Frontal cortex (tissue), 3 donors: ENCODE measurements at regions not wholly inside any gene's neighbourhood (a gene's known extent, or its start where the extent isn't known, plus 50 kb on each side); places are given as distances from the start of the nearest gene placed in this dataset.
"Not testable (repeated sequence)": the region's sequence is repeated elsewhere in the genome, so short reads cannot be mapped to it uniquely, and the experiment has no call there.

ENCODE experiments used
- DNase-seq, 2 donors: peaks; one replicate each; pipeline ENCODE4 v3.0.0; 2012; ENCODE audit warnings: low spot score in 2 of 2
- FAIRE-seq: peaks from 2 replicates; lab custom pipeline; 2012; peaks lifted over from hg19 to GRCh38; lab: Jason Lieb, UNC
- donor health status: control.
- donor health status: control.
- donor health status: control.

GRCh38 chr12:90627180-90627896, 327.6 kb downstream of the CCER1 start:
- no peak for DNase-seq
- no peak for FAIRE-seq

- FAIRE-seq (no peak), DNase-seq (no peak)
Measured at GRCh38 chr12:90622431-90622830, 332.5 kb downstream of the CCER1 start.

- no peak for DNase-seq
Measured at GRCh38 chr12:90621927-90622326, 333.0 kb downstream of the CCER1 start.

GRCh38 chr12:90619943-90620342, 335.0 kb downstream of the CCER1 start:
- no peak for DNase-seq
- FAIRE-seq, result no peak

More at GRCh38 chr12:90621927-90622326, 333.0 kb downstream of the CCER1 start:
- no peak for FAIRE-seq

- DNase-seq, result no peak
- no peak for FAIRE-seq
Measured at GRCh38 chr12:90618586-90618985, 336.4 kb downstream of the CCER1 start.

GRCh38 chr12:90611891-90612290, 343.1 kb downstream of the CCER1 start:
- DNase-seq (no peak), FAIRE-seq (no peak)

GRCh38 chr12:90611048-90611447, 343.9 kb downstream of the CCER1 start:
- no peak for DNase-seq
- no peak for FAIRE-seq

- FAIRE-seq, result peak; percentile 50
- no peak for DNase-seq
Measured at GRCh38 chr12:90593596-90594295, 361.2 kb downstream of the CCER1 start.

- DNase-seq, result no peak
- no peak for FAIRE-seq
Measured at GRCh38 chr12:90589956-90590355, 365.0 kb downstream of the CCER1 start.

GRCh38 chr12:90585640-90586304, 369.2 kb downstream of the CCER1 start:
- DNase-seq, result no peak

GRCh38 chr12:90576707-90577106, 378.3 kb downstream of the CCER1 start:
- no peak for FAIRE-seq
- DNase-seq, result no peak

More at GRCh38 chr12:90585640-90586304, 369.2 kb downstream of the CCER1 start:
- no peak for FAIRE-seq

- DNase-seq, result no peak
- no peak for FAIRE-seq
Measured at GRCh38 chr12:90575995-90576394, 379.0 kb downstream of the CCER1 start.

- DNase-seq (no peak), FAIRE-seq (no peak)
Measured at GRCh38 chr12:90574676-90575075, 380.3 kb downstream of the CCER1 start.

GRCh38 chr12:90572778-90573177, 382.2 kb downstream of the CCER1 start:
- no peak for FAIRE-seq
- DNase-seq, result no peak

GRCh38 chr12:90569685-90570084, 385.3 kb downstream of the CCER1 start:
- DNase-seq, result no peak
- no peak for FAIRE-seq

- DNase-seq (no peak), FAIRE-seq (no peak)
Measured at GRCh38 chr12:90562671-90563070, 392.3 kb downstream of the CCER1 start.

GRCh38 chr12:90548595-90548994, 406.4 kb downstream of the CCER1 start:
- FAIRE-seq (no peak), DNase-seq (no peak)

GRCh38 chr12:90546511-90546910, 408.5 kb downstream of the CCER1 start:
- DNase-seq, result no peak
- FAIRE-seq, result no peak

GRCh38 chr12:90543841-90544240, 411.1 kb downstream of the CCER1 start:
- FAIRE-seq (no peak), DNase-seq (no peak)

- FAIRE-seq (no peak), DNase-seq (no peak)
Measured at GRCh38 chr12:90543374-90543773, 411.6 kb downstream of the CCER1 start.

GRCh38 chr12:90542852-90543251, 412.1 kb downstream of the CCER1 start:
- not testable (repeated sequence) for DNase-seq, FAIRE-seq
